ENCODE measurements at regions not wholly inside any gene's neighbourhood (a gene's known extent, or its start where the extent isn't known, plus 50 kb on each side); places are given as distances from the start of the nearest gene placed in this dataset.

GRCh38 chr12:77594366-77594765 is 236.3 kb upstream of the NAV3 start:
- ChIA-PET CTCF (no interaction called here), POLR2A (no interaction called here)
- Histone ChIP-seq H3K4me3 (ENCODE audit: low read depth in 2 of 2, low read length in 2 of 2) (no peak overlapping the region), H3K4me1 (ENCODE audit: control insufficient read depth, insufficient read depth, low read length) (no peaks in the 10 kb centered on the region), H3K27me3 (ENCODE audit: control insufficient read depth, insufficient read depth, low read length) (no peaks in the 10 kb centered on the region), H3K27ac (ENCODE audit: low read length) (no peak overlapping the region), H3K9me3 (ENCODE audit: control insufficient read depth, insufficient read depth, low read depth, low read length) (no peaks in the 10 kb centered on the region), H3K36me3 (ENCODE audit: control insufficient read depth, insufficient read depth, low read length) (no peaks in the 10 kb centered on the region)
- TF ChIP-seq TCF7L2 (IDR thresholded peaks at IDR 0.05; ENCODE audit: low read depth, low read length) (no peak), CTCF (IDR thresholded peaks at IDR 0.05) (no peak), SIN3A (IDR thresholded peaks at IDR 0.05; ENCODE audit: borderline replicate concordance, insufficient read depth, low read depth, low read length) (no peak), POLR2AphosphoS5 (IDR thresholded peaks at IDR 0.05; ENCODE audit: low read depth, low read length) (no peak), REST (IDR thresholded peaks at IDR 0.05; ENCODE audit: insufficient read depth in 1 of 2, low read depth in 2 of 2, low read length in 1 of 2) (no peak)
- ATAC-seq, result no peak
- in situ Hi-C loops (cut with HindIII; ENCODE audit: low pct_unique_long_range_greater_than_20kb, low sequenced_read_pairs) (no loop called here), intact Hi-C loops (cut with micrococcal nuclease; ENCODE audit: unreplicated experiment) (no loop called here)
- no peak for DNase-seq (ENCODE audit: low read depth, low spot score)
- BruUV-seq (replicated peaks), result no TSS peak

- H3K27me3 ChIP-seq (ENCODE audit: control insufficient read depth, insufficient read depth, low read length), result no peaks in the 10 kb centered on the region
- H3K9me3 ChIP-seq (ENCODE audit: control insufficient read depth, insufficient read depth, low read depth, low read length), result no peaks in the 10 kb centered on the region
- DNase-seq (ENCODE audit: low read depth, low spot score), result no peak
- TF ChIP-seq REST (IDR thresholded peaks at IDR 0.05; ENCODE audit: insufficient read depth in 1 of 2, low read depth in 2 of 2, low read length in 1 of 2), result no peak
- no peak for TF ChIP-seq POLR2AphosphoS5 (IDR thresholded peaks at IDR 0.05; ENCODE audit: low read depth, low read length)
- no peak for TF ChIP-seq TCF7L2 (IDR thresholded peaks at IDR 0.05; ENCODE audit: low read depth, low read length)
- no peak for TF ChIP-seq CTCF (IDR thresholded peaks at IDR 0.05)
- TF ChIP-seq SIN3A (IDR thresholded peaks at IDR 0.05; ENCODE audit: borderline replicate concordance, insufficient read depth, low read depth, low read length), result no peak
- H3K4me3 ChIP-seq (ENCODE audit: low read depth in 2 of 2, low read length in 2 of 2), result no peak overlapping the region
- intact Hi-C loops (cut with micrococcal nuclease; ENCODE audit: unreplicated experiment) (no loop called here), in situ Hi-C loops (cut with HindIII; ENCODE audit: low pct_unique_long_range_greater_than_20kb, low sequenced_read_pairs) (no loop called here)
- no TSS peak for BruUV-seq (replicated peaks)
- no peak for ATAC-seq
- no peak overlapping the region for H3K27ac ChIP-seq (ENCODE audit: low read length)
- CTCF ChIA-PET, result no interaction called here
- POLR2A ChIA-PET, result no interaction called here
- H3K4me1 ChIP-seq (ENCODE audit: control insufficient read depth, insufficient read depth, low read length), result no peaks in the 10 kb centered on the region
- H3K36me3 ChIP-seq (ENCODE audit: control insufficient read depth, insufficient read depth, low read length), result no peaks in the 10 kb centered on the region
Observed at GRCh38 chr12:77592836-77593235, 237.9 kb upstream of the NAV3 start.

Measured in Panc1 (cell line).